DND-41 (cell line): ENCODE measurements at regions not wholly inside any gene's neighbourhood (a gene's known extent, or its start where the extent isn't known, plus 50 kb on each side); places are given as distances from the start of the nearest gene placed in this dataset.

Experiments used
- CTCF ChIP-seq: IDR thresholded peaks from 2 replicates; pipeline ENCODE4 v1.5.1; 2012; ENCODE audit warnings: borderline replicate concordance, low read length, moderate library complexity, mild to moderate bottlenecking; ENCODE audit not compliant: poor library complexity, severe bottlenecking; ENCODE audit errors: extremely low read depth
- EZH2 ChIP-seq: IDR thresholded peaks from 3 replicates; pipeline ENCODE4 v1.6.1; 2012; ENCODE audit warnings: borderline replicate concordance, low read depth, mild to moderate bottlenecking, moderate library complexity, low read length, inconsistent platforms; ENCODE audit not compliant: severe bottlenecking

- TF ChIP-seq CTCF (no peak), EZH2 (no peak)
These were observed 196.8 kb upstream of the CYRIA start for GRCh38 chr2:16862471-16862870.
